ENCODE measurements at regions not wholly inside any gene's neighbourhood (a gene's known extent, or its start where the extent isn't known, plus 50 kb on each side); places are given as distances from the start of the nearest gene placed in this dataset.

DNA sequence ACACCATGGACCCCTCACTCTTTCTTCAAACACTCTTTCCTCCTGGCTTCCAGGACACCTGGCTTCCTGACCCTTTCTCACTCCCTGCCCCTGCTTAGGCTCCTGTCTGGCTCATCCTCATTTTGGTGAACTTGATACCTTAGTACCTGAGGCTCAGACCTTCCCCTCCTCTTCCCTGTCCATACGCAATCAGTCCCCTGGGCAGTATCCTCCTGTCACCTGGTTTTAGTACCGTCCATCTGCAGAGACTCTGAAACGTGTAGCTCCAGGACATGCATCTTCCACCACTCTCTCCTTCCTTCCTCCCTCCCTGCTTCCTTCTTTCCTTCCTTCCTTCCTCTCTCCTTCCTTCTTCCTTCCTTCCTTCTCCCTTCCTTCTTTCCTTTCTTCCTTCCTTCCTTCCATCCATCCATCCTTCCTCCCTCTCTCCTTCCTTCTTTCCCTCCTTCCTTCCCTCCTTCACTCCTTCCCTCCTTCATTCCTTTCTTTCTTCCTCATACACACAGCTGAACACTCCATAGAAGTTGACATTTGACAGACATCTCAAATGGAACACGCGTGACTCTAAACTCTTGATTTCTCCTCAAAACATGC is 1488.6 kb downstream of the TBC1D22A start:
- TF ChIP-seq, protein P1, sequence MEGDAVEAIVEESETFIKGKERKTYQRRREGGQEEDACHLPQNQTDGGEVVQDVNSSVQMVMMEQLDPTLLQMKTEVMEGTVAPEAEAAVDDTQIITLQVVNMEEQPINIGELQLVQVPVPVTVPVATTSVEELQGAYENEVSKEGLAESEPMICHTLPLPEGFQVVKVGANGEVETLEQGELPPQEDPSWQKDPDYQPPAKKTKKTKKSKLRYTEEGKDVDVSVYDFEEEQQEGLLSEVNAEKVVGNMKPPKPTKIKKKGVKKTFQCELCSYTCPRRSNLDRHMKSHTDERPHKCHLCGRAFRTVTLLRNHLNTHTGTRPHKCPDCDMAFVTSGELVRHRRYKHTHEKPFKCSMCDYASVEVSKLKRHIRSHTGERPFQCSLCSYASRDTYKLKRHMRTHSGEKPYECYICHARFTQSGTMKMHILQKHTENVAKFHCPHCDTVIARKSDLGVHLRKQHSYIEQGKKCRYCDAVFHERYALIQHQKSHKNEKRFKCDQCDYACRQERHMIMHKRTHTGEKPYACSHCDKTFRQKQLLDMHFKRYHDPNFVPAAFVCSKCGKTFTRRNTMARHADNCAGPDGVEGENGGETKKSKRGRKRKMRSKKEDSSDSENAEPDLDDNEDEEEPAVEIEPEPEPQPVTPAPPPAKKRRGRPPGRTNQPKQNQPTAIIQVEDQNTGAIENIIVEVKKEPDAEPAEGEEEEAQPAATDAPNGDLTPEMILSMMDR (conservative IDR thresholded peaks at IDR 0.05; ENCODE audit: low read length), result no peak
- no peak for TF ChIP-seq EZH2phosphoT487 (IDR thresholded peaks at IDR 0.05; ENCODE audit: borderline replicate concordance)
